ENCODE measurements at regions not wholly inside any gene's neighbourhood (a gene's known extent, or its start where the extent isn't known, plus 50 kb on each side); places are given as distances from the start of the nearest gene placed in this dataset.

- Histone ChIP-seq H3K9me3 (no peaks in the 10 kb centered on the region), H3K27me3 (no peaks in the 10 kb centered on the region), H3K4me1 (peaks cover 4 to 20% of the 10 kb centered on the region in 2 donors), H3K27ac (no peak overlapping the region), H3K36me3 (no peaks in the 10 kb centered on the region), H3K4me3 (no peak overlapping the region)
- intact Hi-C loops (cut with DNase I) = no loop called here
- DNase-seq (ENCODE audit: low spot score in 2 of 2) = no peak
- TF ChIP-seq CTCF (IDR thresholded peaks at IDR 0.05) = no peak
Measured at GRCh38 chr12:93174048-93174447, 203.7 kb upstream of the NUDT4 start.

GRCh38 chr12:93174473-93174872 is 203.3 kb upstream of the NUDT4 start:
- Histone ChIP-seq H3K36me3 (no peaks in the 10 kb centered on the region), H3K27me3 (no peaks in the 10 kb centered on the region), H3K4me3 (no peak overlapping the region), H3K9me3 (no peaks in the 10 kb centered on the region), H3K4me1 (peaks cover 4 to 20% of the 10 kb centered on the region in 2 donors), H3K27ac (no peak overlapping the region)
- intact Hi-C loops (cut with DNase I) = no loop called here
- no peak for TF ChIP-seq CTCF (IDR thresholded peaks at IDR 0.05)
- no peak for DNase-seq (ENCODE audit: low spot score in 2 of 2)

GRCh38 chr12:93176165-93176564 is 201.6 kb upstream of the NUDT4 start:
- H3K4me1 ChIP-seq = peaks cover 4 to 20% of the 10 kb centered on the region in 2 donors
- no peaks in the 10 kb centered on the region for H3K36me3 ChIP-seq

GRCh38 chr12:93176610-93177126 is 201.1 kb upstream of the NUDT4 start:
- no peak for TF ChIP-seq CTCF (IDR thresholded peaks at IDR 0.05)

More at GRCh38 chr12:93176165-93176564, 201.6 kb upstream of the NUDT4 start:
- Histone ChIP-seq H3K4me3 (no peak overlapping the region), H3K27ac (peak overlapping the region; percentile 55 to 79), H3K9me3 (no peaks in the 10 kb centered on the region), H3K27me3 (no peaks in the 10 kb centered on the region)
- DNase-seq (ENCODE audit: low spot score in 2 of 2) = no peak
- TF ChIP-seq CTCF (IDR thresholded peaks at IDR 0.05) = no peak
- intact Hi-C loops (cut with DNase I) = no loop called here

GRCh38 chr12:93177208-93178153 is 200.2 kb upstream of the NUDT4 start:
- H3K36me3 ChIP-seq = no peaks in the 10 kb centered on the region
- peaks cover 4 to 20% of the 10 kb centered on the region in 2 donors for H3K4me1 ChIP-seq
- DNase-seq (ENCODE audit: low spot score in 2 of 2) = no peak
- peak overlapping the region; percentile 52 to 79 for H3K27ac ChIP-seq
- H3K9me3 ChIP-seq = no peaks in the 10 kb centered on the region
- no peaks in the 10 kb centered on the region for H3K27me3 ChIP-seq
- no peak for TF ChIP-seq CTCF (IDR thresholded peaks at IDR 0.05)
- H3K4me3 ChIP-seq = no peak overlapping the region
- intact Hi-C loops (cut with DNase I) = no loop called here

More at GRCh38 chr12:93176610-93177126, 201.1 kb upstream of the NUDT4 start:
- H3K4me1 ChIP-seq = peaks cover 4 to 20% of the 10 kb centered on the region in 2 donors
- no peak for DNase-seq (ENCODE audit: low spot score in 2 of 2)
- intact Hi-C loops (cut with DNase I) = no loop called here
- no peak overlapping the region for H3K4me3 ChIP-seq
- H3K36me3 ChIP-seq = no peaks in the 10 kb centered on the region
- peak overlapping the region; percentile 52 to 79 for H3K27ac ChIP-seq
- H3K27me3 ChIP-seq = no peaks in the 10 kb centered on the region
- no peaks in the 10 kb centered on the region for H3K9me3 ChIP-seq
